ENCODE measurements at regions not wholly inside any gene's neighbourhood (a gene's known extent, or its start where the extent isn't known, plus 50 kb on each side); places are given as distances from the start of the nearest gene placed in this dataset.
"Not testable (repeated sequence)": the region's sequence is repeated elsewhere in the genome, so short reads cannot be mapped to it uniquely, and the experiment has no call there.

DNA sequence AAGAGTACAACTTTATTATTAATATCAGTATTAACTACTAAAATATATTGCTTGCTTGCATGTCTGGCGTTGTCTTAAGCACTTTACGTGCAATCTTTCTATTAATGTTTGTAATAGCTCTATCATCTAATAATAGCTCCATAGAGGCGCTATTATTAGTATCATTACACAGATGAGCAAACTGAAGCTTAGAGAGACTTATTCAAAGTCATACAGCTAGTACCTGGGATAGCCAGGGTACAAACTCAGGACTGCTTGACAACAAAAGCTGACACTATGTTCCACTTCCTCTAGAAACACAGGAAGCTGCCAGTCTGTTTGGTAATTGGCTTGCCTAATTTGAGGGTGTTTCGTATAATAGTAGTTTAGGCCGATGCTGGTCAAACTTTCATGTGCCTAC lies 523.2 kb downstream of the RMST start:
- no peaks in the 10 kb centered on the region for H4K20me1 ChIP-seq (ENCODE audit: insufficient read depth, low read length)
- H3K4me1 ChIP-seq (ENCODE audit: insufficient read depth, low read length, severe bottlenecking), result no peaks in the 10 kb centered on the region
- H3F3A ChIP-seq (ENCODE audit: insufficient read depth, low read length), result no peaks in the 10 kb centered on the region
- no peak overlapping the region for H2AFZ ChIP-seq (ENCODE audit: low read length)
- no peak overlapping the region for H3K27ac ChIP-seq (ENCODE audit: low read depth, low read length, poor library complexity, severe bottlenecking)
- no peak overlapping the region for H3K4me3 ChIP-seq (ENCODE audit: low read depth, low read length, poor library complexity, severe bottlenecking)
- H3K27me3 ChIP-seq (ENCODE audit: insufficient read depth, low read length), result no peaks in the 10 kb centered on the region
- no peaks in the 10 kb centered on the region for H3K79me2 ChIP-seq (ENCODE audit: insufficient read depth, low read length)
- H3K36me3 ChIP-seq (ENCODE audit: insufficient read depth, low read length), result no peaks in the 10 kb centered on the region
- no peak for TF ChIP-seq EZH2 (IDR thresholded peaks at IDR 0.05; ENCODE audit: borderline replicate concordance, low read length)
- TF ChIP-seq, protein P1, sequence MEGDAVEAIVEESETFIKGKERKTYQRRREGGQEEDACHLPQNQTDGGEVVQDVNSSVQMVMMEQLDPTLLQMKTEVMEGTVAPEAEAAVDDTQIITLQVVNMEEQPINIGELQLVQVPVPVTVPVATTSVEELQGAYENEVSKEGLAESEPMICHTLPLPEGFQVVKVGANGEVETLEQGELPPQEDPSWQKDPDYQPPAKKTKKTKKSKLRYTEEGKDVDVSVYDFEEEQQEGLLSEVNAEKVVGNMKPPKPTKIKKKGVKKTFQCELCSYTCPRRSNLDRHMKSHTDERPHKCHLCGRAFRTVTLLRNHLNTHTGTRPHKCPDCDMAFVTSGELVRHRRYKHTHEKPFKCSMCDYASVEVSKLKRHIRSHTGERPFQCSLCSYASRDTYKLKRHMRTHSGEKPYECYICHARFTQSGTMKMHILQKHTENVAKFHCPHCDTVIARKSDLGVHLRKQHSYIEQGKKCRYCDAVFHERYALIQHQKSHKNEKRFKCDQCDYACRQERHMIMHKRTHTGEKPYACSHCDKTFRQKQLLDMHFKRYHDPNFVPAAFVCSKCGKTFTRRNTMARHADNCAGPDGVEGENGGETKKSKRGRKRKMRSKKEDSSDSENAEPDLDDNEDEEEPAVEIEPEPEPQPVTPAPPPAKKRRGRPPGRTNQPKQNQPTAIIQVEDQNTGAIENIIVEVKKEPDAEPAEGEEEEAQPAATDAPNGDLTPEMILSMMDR (IDR thresholded peaks at IDR 0.05; ENCODE audit: low read length), result no peak
- H3K9me3 ChIP-seq (ENCODE audit: low read length), result no peaks in the 10 kb centered on the region; the same call in 1 of the 2 replicates
- no peaks in the 10 kb centered on the region for H3K9me2 ChIP-seq (ENCODE audit: low read depth, low read length)
- H3K9ac ChIP-seq (ENCODE audit: low read length), result no peak overlapping the region
- H3K4me2 ChIP-seq (ENCODE audit: low read length), result no peak overlapping the region

DNA sequence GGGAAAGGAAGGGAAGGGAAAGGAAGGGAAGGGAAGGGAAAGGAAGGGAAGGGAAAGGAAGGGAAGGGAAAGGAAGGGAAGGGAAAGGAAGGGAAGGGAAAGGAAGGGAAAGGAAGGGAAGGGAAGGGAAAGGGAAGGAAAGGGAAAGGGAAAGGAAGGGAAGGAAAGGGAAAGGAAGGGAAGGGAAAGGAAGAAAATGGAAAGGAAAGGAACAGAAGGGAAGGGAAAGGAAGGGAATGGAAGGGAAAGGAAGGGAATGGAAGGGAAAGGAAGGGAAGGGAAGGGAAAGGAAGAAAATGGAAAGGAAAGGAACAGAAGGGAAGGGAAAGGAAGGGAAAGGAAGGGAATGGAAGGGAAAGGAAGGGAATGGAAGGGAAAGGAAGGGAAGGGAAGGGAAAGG lies 526.0 kb downstream of the RMST start:
- not testable (repeated sequence) for H3K36me3 ChIP-seq (ENCODE audit: insufficient read depth, low read length); H3K27me3 ChIP-seq (ENCODE audit: insufficient read depth, low read length); H2AFZ ChIP-seq (ENCODE audit: low read length); H3F3A ChIP-seq (ENCODE audit: insufficient read depth, low read length); H3K27ac ChIP-seq (ENCODE audit: low read depth, low read length, poor library complexity, severe bottlenecking); H3K79me2 ChIP-seq (ENCODE audit: insufficient read depth, low read length); H3K9me2 ChIP-seq (ENCODE audit: low read depth, low read length); H3K4me2 ChIP-seq (ENCODE audit: low read length); H3K4me3 ChIP-seq (ENCODE audit: low read depth, low read length, poor library complexity, severe bottlenecking); H4K20me1 ChIP-seq (ENCODE audit: insufficient read depth, low read length); H3K9me3 ChIP-seq (ENCODE audit: low read length); H3K9ac ChIP-seq (ENCODE audit: low read length); H3K4me1 ChIP-seq (ENCODE audit: insufficient read depth, low read length, severe bottlenecking)

DNA sequence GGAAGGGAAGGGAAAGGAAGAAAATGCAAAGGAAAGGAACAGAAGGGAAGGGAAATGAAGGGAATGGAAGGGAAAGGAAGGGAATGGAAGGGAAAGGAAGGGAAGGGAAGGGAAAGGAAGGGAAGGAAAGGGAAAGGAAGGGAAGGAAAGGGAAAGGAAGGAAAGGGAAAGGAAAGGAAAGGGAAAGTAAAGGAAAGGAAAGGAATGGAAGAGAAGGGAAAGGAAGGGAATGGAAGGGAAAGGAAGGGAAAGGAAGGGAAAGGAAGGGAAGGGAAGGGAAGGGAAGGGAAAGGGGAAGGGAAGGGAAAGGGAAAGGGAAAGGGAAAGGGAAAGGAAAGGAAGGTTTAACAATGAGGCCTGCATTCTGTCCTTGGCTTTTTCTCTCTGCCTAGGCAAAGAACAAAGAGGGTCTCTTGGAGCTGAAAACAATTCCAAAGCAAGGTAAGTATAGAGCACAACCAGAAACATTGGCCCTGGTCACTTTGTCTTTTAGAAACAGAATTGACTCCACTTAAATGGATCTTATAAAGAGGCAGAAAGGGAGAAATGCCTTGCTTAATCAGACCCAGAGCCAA lies 525.9 kb upstream of the TMPO start:
- H3K4me1 ChIP-seq (ENCODE audit: insufficient read depth, low read length, severe bottlenecking), result no peaks in the 10 kb centered on the region
- H2AFZ ChIP-seq (ENCODE audit: low read length), result no peak overlapping the region
- no peak overlapping the region for H3K4me2 ChIP-seq (ENCODE audit: low read length)
- no peak overlapping the region for H3K4me3 ChIP-seq (ENCODE audit: low read depth, low read length, poor library complexity, severe bottlenecking)
- no peaks in the 10 kb centered on the region for H3K79me2 ChIP-seq (ENCODE audit: insufficient read depth, low read length)
- H3K36me3 ChIP-seq (ENCODE audit: insufficient read depth, low read length), result no peaks in the 10 kb centered on the region
- H4K20me1 ChIP-seq (ENCODE audit: insufficient read depth, low read length), result no peaks in the 10 kb centered on the region
- H3K27me3 ChIP-seq (ENCODE audit: insufficient read depth, low read length), result no peaks in the 10 kb centered on the region
- no peak overlapping the region for H3K27ac ChIP-seq (ENCODE audit: low read depth, low read length, poor library complexity, severe bottlenecking)
- no peaks in the 10 kb centered on the region for H3K9me2 ChIP-seq (ENCODE audit: low read depth, low read length)
- H3F3A ChIP-seq (ENCODE audit: insufficient read depth, low read length), result no peaks in the 10 kb centered on the region
- TF ChIP-seq EZH2 (IDR thresholded peaks at IDR 0.05; ENCODE audit: borderline replicate concordance, low read length), result no peak
- TF ChIP-seq, protein P1 (IDR thresholded peaks at IDR 0.05; ENCODE audit: low read length), result no peak
- no peak overlapping the region for H3K9ac ChIP-seq (ENCODE audit: low read length)
- H3K9me3 ChIP-seq (ENCODE audit: low read length), result no peaks in the 10 kb centered on the region

DNA sequence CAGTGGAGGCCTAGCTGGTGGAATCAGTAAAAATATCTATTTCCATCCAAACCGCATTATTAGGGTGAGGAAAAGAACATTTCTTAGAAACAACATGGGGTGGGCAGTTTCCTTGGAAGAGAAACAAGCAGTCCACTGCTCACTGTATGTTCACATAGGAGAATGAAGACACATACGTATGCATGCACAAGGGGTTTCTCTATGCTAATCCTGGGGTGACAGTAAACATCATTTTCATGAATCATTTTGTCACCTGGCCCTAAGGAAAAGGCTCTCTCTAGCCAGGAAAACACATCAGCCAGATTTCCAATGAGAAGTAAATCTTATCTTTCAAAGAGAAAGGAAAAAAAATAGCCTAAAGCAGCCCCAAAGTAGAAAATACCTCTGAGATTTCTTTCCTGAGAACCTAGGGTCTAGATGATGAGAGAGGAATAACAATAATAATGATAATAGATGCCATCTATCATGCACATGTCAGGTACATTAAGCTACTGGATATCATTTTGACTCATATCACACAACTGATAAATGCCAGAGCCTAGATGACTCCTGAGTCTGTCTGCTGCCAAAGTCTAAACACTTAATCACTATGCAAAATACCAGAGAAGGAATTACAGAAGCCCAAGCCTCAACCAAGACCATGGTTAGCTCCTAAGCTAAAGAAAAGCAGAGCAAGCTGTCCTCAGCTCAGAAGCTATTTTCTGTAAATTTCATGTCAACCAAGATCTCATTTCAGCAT lies 520.5 kb upstream of the TMPO start:
- no peaks in the 10 kb centered on the region for H3K4me1 ChIP-seq (ENCODE audit: insufficient read depth, low read length, severe bottlenecking)
- no peaks in the 10 kb centered on the region for H4K20me1 ChIP-seq (ENCODE audit: insufficient read depth, low read length)
- no peaks in the 10 kb centered on the region for H3K27me3 ChIP-seq (ENCODE audit: insufficient read depth, low read length)
- no peak overlapping the region for H3K9ac ChIP-seq (ENCODE audit: low read length)
- no peak overlapping the region for H3K27ac ChIP-seq (ENCODE audit: low read depth, low read length, poor library complexity, severe bottlenecking)
- no peaks in the 10 kb centered on the region for H3K79me2 ChIP-seq (ENCODE audit: insufficient read depth, low read length)
- H3K4me3 ChIP-seq (ENCODE audit: low read depth, low read length, poor library complexity, severe bottlenecking), result no peak overlapping the region
- no peak overlapping the region for H3K4me2 ChIP-seq (ENCODE audit: low read length)
- no peaks in the 10 kb centered on the region for H3F3A ChIP-seq (ENCODE audit: insufficient read depth, low read length)
- TF ChIP-seq, protein P1 (IDR thresholded peaks at IDR 0.05; ENCODE audit: low read length), result no peak
- TF ChIP-seq EZH2 (IDR thresholded peaks at IDR 0.05; ENCODE audit: borderline replicate concordance, low read length), result no peak
- no peaks in the 10 kb centered on the region for H3K9me3 ChIP-seq (ENCODE audit: low read length)
- H3K9me2 ChIP-seq (ENCODE audit: low read depth, low read length), result no peaks in the 10 kb centered on the region
- H2AFZ ChIP-seq (ENCODE audit: low read length), result no peak overlapping the region
- no peaks in the 10 kb centered on the region for H3K36me3 ChIP-seq (ENCODE audit: insufficient read depth, low read length)
